Stomach (tissue), 8 donors: ENCODE measurements at regions not wholly inside any gene's neighbourhood (a gene's known extent, or its start where the extent isn't known, plus 50 kb on each side); places are given as distances from the start of the nearest gene placed in this dataset.

Experiments
- DNase-seq, 2 donors: peaks; one replicate each; pipeline versions ENCODE4 v3.0.0 to v3.0.0-alpha.2; 2013 to 2019
- H3K27ac ChIP-seq, 5 donors: fragments of 200-600 bp in 4 of 5; sonication (generic) in 4 of 5; one replicate each; pipeline ENCODE4 v1.5.1; 2013 to 2019; ENCODE audit warnings: mild to moderate bottlenecking in 1 of 5, moderate library complexity in 1 of 5
- H3K27me3 ChIP-seq, 3 donors: fragments of 200-600 bp; sonication (generic); one replicate each; pipeline ENCODE4 v1.5.1; 2017 to 2019; ENCODE audit warnings: mixed run types in 1 of 3
- H3K36me3 ChIP-seq, 4 donors: fragments of 200-600 bp; sonication (generic); 1 replicate in 3 of 4; 2 replicates in 1 of 4; pipeline ENCODE4 v1.5.1; 2016 to 2019
- H3K4me1 ChIP-seq, 4 donors: fragments of 200-600 bp; sonication (generic); one replicate each; pipeline ENCODE4 v1.5.1; 2016 to 2019
- H3K4me3 ChIP-seq, 4 donors: fragments of 200-600 bp; sonication (generic) in 3 of 4; one replicate each; pipeline ENCODE4 v1.5.1; 2016 to 2019; ENCODE audit warnings: mild to moderate bottlenecking in 1 of 4
- H3K9me3 ChIP-seq, 4 donors: fragments of 200-600 bp; sonication (generic); one replicate each; pipeline ENCODE4 v1.5.1; 2016 to 2019
- CTCF ChIP-seq, 7 experiments: fragments of 450-650 bp in 4 of 7; fragments of 200-600 bp in 3 of 7; sonication (generic) in 3 of 7; IDR thresholded peaks; one replicate each; pipeline ENCODE4 v1.5.1; 2016 to 2019; ENCODE audit warnings: antibody characterized with exemption in 7 of 7, control low read depth in 2 of 7, mild to moderate bottlenecking in 1 of 7
- EP300 ChIP-seq: sonication (generic); formaldehyde crosslinking; IDR thresholded peaks from one replicate; pipeline ENCODE4 v1.6.1; 2017; ENCODE audit warnings: antibody characterized with exemption
- POLR2A ChIP-seq, 4 donors: fragments of 450-650 bp; IDR thresholded peaks; one replicate each; pipeline ENCODE4 v1.6.1; 2016; ENCODE audit warnings: antibody characterized with exemption in 4 of 4, control low read depth in 2 of 4, mild to moderate bottlenecking in 1 of 4, moderate library complexity in 1 of 4
- POLR2AphosphoS5 ChIP-seq, 3 donors: sonication (generic); formaldehyde crosslinking; IDR thresholded peaks; one replicate each; pipeline ENCODE4 v1.6.1; 2016; ENCODE audit warnings: antibody characterized with exemption in 3 of 3
- WGBS, 5 donors: extraction: QIAGEN DNeasy Blood & Tissue Kit in 3 of 5; methylation state at CpG; one replicate each; pipeline versions ENCODE4 v1.1.5 to v1.1.7; 2013 to 2018; 5-methylcytosine and 5-hydroxymethylcytosine counted together
- intact Hi-C: fragments of 100-400 bp; cut with DNase I; formaldehyde crosslinking; loops from one replicate; pipeline ENCODE4 v1.15.1; 2023; ENCODE audit warnings: low total_unique reads
- donor health status: healthy with polysubstance abuse.
- donor health status: Bipolar disorder and iron deficiency.
- donor health status: healthy.

- Histone ChIP-seq H3K4me3 (no peak overlapping the region), H3K36me3 (no peaks in the 10 kb centered on the region), H3K27ac (no peak overlapping the region), H3K9me3 (no peaks in the 10 kb centered on the region), H3K4me1 (no peaks in the 10 kb centered on the region), H3K27me3 (no peaks in the 10 kb centered on the region)
- no peak for DNase-seq
- WGBS, 5 donors, result 51 to 79% (median 77%) methylated on average over 3 of the region's 3 CpGs
- no peak for TF ChIP-seq POLR2AphosphoS5 (IDR thresholded peaks at IDR 0.05)
- TF ChIP-seq POLR2A (IDR thresholded peaks at IDR 0.05), result no peak
- TF ChIP-seq CTCF (IDR thresholded peaks at IDR 0.05), result no peak
- TF ChIP-seq EP300, result no peak
- intact Hi-C loops, result no loop called here
These were observed 107.3 kb upstream of the GABRG2 start for GRCh38 chr5:161960314-161960713.

- intact Hi-C loops, result no loop called here
- TF ChIP-seq EP300, result no peak
- TF ChIP-seq CTCF (IDR thresholded peaks at IDR 0.05), result no peak
- TF ChIP-seq POLR2AphosphoS5 (IDR thresholded peaks at IDR 0.05), result no peak
- Histone ChIP-seq H3K36me3 (no peaks in the 10 kb centered on the region), H3K4me3 (no peak overlapping the region), H3K27me3 (no peaks in the 10 kb centered on the region), H3K4me1 (no peaks in the 10 kb centered on the region), H3K9me3 (no peaks in the 10 kb centered on the region), H3K27ac (no peak overlapping the region)
- DNase-seq, result peak in 1 of 2 donors; percentile 58
- WGBS, 5 donors, result 6 to 8% (median 7%) methylated on average over 3 of the region's 3 CpGs
These were observed 101.0 kb upstream of the GABRG2 start for GRCh38 chr5:161966564-161966963.

GRCh38 chr5:161975350-161975749 lies 92.2 kb upstream of the GABRG2 start:
- Histone ChIP-seq H3K27me3 (no peaks in the 10 kb centered on the region), H3K4me1 (no peaks in the 10 kb centered on the region), H3K4me3 (no peak overlapping the region), H3K27ac (no peak overlapping the region), H3K36me3 (no peaks in the 10 kb centered on the region), H3K9me3 (no peaks in the 10 kb centered on the region)
- WGBS, 5 donors, result 34 to 42% (median 38%) methylated on average over 2 of the region's 2 CpGs
- TF ChIP-seq EP300 (no peak), CTCF (IDR thresholded peaks at IDR 0.05) (no peak), POLR2A (IDR thresholded peaks at IDR 0.05) (no peak), POLR2AphosphoS5 (IDR thresholded peaks at IDR 0.05) (no peak)
- intact Hi-C loops, result no loop called here
- no peak for DNase-seq

- Histone ChIP-seq H3K36me3 (no peaks in the 10 kb centered on the region), H3K27ac (no peak overlapping the region), H3K4me3 (no peak overlapping the region), H3K27me3 (no peaks in the 10 kb centered on the region), H3K9me3 (peaks cover 0 to 18% (median 6%) of the 10 kb centered on the region in 4 donors), H3K4me1 (no peaks in the 10 kb centered on the region)
- TF ChIP-seq CTCF (IDR thresholded peaks at IDR 0.05) (no peak), POLR2AphosphoS5 (IDR thresholded peaks at IDR 0.05) (no peak), POLR2A (IDR thresholded peaks at IDR 0.05) (no peak), EP300 (no peak)
- intact Hi-C loops, result no loop called here
- 65 to 81% (median 74%) methylated on average over 1 of the region's 1 CpG for WGBS, 5 donors
- no peak for DNase-seq
These were observed 79.5 kb upstream of the GABRG2 start for GRCh38 chr5:161988077-161988476.
